ENCODE measurements at regions not wholly inside any gene's neighbourhood (a gene's known extent, or its start where the extent isn't known, plus 50 kb on each side); places are given as distances from the start of the nearest gene placed in this dataset.

DNA sequence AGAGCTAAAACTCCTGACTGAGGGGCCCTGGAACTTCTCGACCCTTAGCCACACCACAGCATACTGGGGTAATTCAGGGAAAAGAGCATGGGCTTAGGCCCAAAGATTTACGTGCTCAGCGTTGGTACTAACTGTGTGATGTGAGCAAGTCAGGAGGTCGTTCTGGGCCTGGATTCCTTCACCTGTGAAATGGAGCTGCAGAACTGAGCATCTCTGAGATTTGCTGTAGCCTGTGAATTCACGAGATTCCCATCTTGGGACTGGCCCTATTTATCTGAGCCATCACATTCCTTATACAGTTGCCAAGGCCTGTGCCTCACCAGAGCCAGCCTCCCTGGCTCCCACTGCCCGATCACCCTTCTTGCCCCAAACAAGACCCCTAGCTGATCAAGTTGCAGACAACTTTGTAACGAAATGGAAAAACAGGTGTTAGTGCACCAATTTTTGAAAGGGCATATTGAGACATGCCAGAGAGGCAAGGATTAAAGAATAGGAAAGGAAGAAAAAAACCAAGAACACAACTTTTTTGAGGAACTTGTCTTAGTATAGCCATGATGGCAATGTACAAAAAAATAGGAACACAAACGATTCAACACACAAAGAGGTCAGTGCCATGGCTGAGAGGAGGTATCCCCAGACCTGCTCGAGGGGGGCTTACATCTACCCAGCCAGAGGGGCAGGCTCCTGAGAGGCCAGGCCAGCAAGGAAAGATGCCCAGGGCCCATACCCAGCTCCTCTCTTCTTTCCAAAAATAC, 323.0 kb upstream of the JARID2 start:
- TF ChIP-seq, protein P1, sequence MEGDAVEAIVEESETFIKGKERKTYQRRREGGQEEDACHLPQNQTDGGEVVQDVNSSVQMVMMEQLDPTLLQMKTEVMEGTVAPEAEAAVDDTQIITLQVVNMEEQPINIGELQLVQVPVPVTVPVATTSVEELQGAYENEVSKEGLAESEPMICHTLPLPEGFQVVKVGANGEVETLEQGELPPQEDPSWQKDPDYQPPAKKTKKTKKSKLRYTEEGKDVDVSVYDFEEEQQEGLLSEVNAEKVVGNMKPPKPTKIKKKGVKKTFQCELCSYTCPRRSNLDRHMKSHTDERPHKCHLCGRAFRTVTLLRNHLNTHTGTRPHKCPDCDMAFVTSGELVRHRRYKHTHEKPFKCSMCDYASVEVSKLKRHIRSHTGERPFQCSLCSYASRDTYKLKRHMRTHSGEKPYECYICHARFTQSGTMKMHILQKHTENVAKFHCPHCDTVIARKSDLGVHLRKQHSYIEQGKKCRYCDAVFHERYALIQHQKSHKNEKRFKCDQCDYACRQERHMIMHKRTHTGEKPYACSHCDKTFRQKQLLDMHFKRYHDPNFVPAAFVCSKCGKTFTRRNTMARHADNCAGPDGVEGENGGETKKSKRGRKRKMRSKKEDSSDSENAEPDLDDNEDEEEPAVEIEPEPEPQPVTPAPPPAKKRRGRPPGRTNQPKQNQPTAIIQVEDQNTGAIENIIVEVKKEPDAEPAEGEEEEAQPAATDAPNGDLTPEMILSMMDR (conservative IDR thresholded peaks at IDR 0.05), result no peak
- no peak for TF ChIP-seq EZH2 (IDR thresholded peaks at IDR 0.05; ENCODE audit: low read depth)
- no peaks in the 10 kb centered on the region for H4K20me1 ChIP-seq (ENCODE audit: insufficient read depth)
- intact Hi-C loops (cut with micrococcal nuclease; ENCODE audit: unreplicated experiment), result no loop called here
- no TSS peak for BruUV-seq (replicated peaks)
- H3K4me2 ChIP-seq, result no peak overlapping the region
- no peak overlapping the region for H3K27ac ChIP-seq
- no peak overlapping the region for H3K4me3 ChIP-seq
- no peaks in the 10 kb centered on the region for H3F3A ChIP-seq (ENCODE audit: insufficient read depth, low read depth)
- DNase-seq, result no peak
- no peaks in the 10 kb centered on the region; the same call in 1 of the 2 replicates for H3K4me1 ChIP-seq (replicated peaks; ENCODE audit: insufficient read depth)
- H3K27me3 ChIP-seq (ENCODE audit: insufficient read depth, low read depth), result no peaks in the 10 kb centered on the region
- no peaks in the 10 kb centered on the region for H3K79me2 ChIP-seq (ENCODE audit: low read depth)
- POLR2A ChIA-PET (ENCODE audit: unreplicated experiment), result interaction anchor here (0.6 kb wide), 1 partner anchor 16 kb away, joined by 4 read pairs; no protein-coding TSS in a partner anchor
- no peaks in the 10 kb centered on the region for H3K9me3 ChIP-seq (ENCODE audit: insufficient read depth, low read depth)
- no peak overlapping the region for H2AFZ ChIP-seq
- no peaks in the 10 kb centered on the region for H3K9me2 ChIP-seq (ENCODE audit: insufficient read depth)
- CTCF ChIA-PET, result interaction anchor here (0.6 kb wide), 1 partner anchor 139 kb away, joined by 3 read pairs; no protein-coding TSS in a partner anchor
- H3K36me3 ChIP-seq (ENCODE audit: low read depth), result no peaks in the 10 kb centered on the region

DNA sequence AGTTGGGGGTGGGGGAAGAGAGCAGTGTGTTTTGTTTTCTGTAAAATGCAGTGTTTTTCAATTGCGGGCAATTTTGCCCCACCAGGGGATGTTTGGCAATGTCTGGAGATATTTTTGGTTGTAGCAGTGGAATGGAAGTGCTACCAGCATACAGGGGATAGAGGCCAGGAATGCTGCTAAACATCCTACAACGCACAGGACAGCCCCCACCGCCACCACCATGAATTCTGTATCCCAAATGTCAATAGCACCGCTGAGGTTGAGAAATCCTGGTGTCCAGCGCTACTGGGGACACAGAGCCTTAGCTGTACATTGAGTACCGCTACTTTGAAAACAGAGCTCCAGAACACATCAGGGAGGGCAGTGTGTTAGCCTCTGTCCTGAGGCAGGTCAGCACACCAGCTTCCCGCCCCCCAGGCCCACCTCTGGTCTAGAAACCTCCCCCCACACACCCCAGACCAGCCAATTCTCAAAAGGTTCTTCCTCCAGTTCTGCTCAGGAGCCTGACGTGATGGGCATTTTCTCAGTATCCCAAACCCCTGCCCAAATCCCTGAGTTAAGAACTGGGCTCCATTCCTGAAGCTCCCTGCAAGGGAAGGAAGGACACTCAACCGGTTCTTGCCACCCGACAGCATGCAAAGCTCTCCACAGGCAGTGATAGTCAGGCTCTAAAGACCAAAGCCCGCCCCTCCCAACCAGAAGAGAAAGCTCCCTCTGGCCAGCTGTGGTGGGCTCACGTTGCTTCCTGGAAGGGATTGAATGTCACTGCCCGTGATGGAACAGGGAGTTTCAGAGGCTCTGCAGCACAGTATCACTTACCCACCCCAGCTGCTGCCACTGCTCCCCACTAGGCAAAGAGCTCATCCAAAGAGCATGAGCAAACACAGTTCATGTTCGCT, 321.5 kb upstream of the JARID2 start:
- Histone ChIP-seq H3K4me1 (replicated peaks; ENCODE audit: insufficient read depth) (peaks cover under 1% of the 10 kb centered on the region), H3K4me3 (no peak overlapping the region), H3K9me3 (ENCODE audit: insufficient read depth, low read depth) (no peaks in the 10 kb centered on the region), H3F3A (ENCODE audit: insufficient read depth, low read depth) (no peaks in the 10 kb centered on the region), H3K4me2 (no peak overlapping the region), H3K36me3 (ENCODE audit: low read depth) (no peaks in the 10 kb centered on the region), H3K27ac (no peak overlapping the region), H3K79me2 (ENCODE audit: low read depth) (no peaks in the 10 kb centered on the region), H3K27me3 (ENCODE audit: insufficient read depth, low read depth) (no peaks in the 10 kb centered on the region), H4K20me1 (ENCODE audit: insufficient read depth) (no peaks in the 10 kb centered on the region), H3K9me2 (ENCODE audit: insufficient read depth) (no peaks in the 10 kb centered on the region), H2AFZ (no peak overlapping the region)
- POLR2A ChIA-PET (ENCODE audit: unreplicated experiment), result no interaction called here
- no TSS peak for BruUV-seq (replicated peaks)
- intact Hi-C loops (cut with micrococcal nuclease; ENCODE audit: unreplicated experiment), result no loop called here
- CTCF ChIA-PET, result interaction anchor here (0.7 kb wide), 1 partner anchor 168 kb away, joined by 3 read pairs; no protein-coding TSS in a partner anchor
- DNase-seq, result no peak
- TF ChIP-seq, protein P1 (conservative IDR thresholded peaks at IDR 0.05), result no peak
- TF ChIP-seq EZH2 (IDR thresholded peaks at IDR 0.05; ENCODE audit: low read depth), result no peak

DNA sequence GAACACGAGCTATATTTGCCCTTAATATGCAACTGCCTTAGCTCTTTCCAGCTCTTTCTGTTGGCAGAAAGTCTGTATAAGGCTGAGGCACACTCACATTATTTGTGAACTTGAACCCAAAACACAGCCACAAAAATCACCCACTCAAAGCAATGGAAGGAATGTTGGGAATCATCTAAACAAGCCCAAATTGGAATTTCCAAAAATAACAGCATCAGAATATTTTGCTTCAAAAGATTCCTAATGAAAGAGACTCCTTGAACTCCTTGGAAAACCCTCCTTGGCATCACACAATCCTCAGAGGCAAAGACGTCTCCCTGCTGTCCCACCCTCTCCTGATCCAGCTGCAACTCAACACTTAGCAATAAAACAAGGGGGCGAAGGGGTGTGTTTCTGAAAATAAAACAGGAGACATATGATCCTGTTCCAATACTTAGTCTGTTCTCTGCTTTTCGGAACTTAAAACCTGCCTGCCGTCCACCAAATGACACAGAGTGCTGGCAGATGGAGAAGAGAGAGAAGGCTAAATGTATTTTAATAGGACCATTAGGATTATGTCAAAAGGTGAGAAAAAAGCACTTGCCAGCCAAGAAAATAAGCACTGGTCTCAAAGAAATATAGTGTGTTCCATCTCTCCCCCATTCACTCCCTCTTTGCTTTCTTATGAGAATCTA, 320.7 kb upstream of the JARID2 start:
- POLR2A ChIA-PET (ENCODE audit: unreplicated experiment), result no interaction called here
- H4K20me1 ChIP-seq (ENCODE audit: insufficient read depth), result no peaks in the 10 kb centered on the region
- no peak overlapping the region for H2AFZ ChIP-seq
- intact Hi-C loops (cut with micrococcal nuclease; ENCODE audit: unreplicated experiment), result no loop called here
- no peak overlapping the region for H3K27ac ChIP-seq
- H3K9me2 ChIP-seq (ENCODE audit: insufficient read depth), result no peaks in the 10 kb centered on the region
- H3K4me1 ChIP-seq (replicated peaks; ENCODE audit: insufficient read depth), result peaks cover 8% of the 10 kb centered on the region
- DNase-seq, result no peak
- H3K4me2 ChIP-seq, result no peak overlapping the region
- no peaks in the 10 kb centered on the region for H3F3A ChIP-seq (ENCODE audit: insufficient read depth, low read depth)
- H3K36me3 ChIP-seq (ENCODE audit: low read depth), result no peaks in the 10 kb centered on the region
- BruUV-seq (replicated peaks), result no TSS peak
- H3K27me3 ChIP-seq (ENCODE audit: insufficient read depth, low read depth), result no peaks in the 10 kb centered on the region
- CTCF ChIA-PET, result interaction anchor here (0.7 kb wide), 1 partner anchor 169 kb away, joined by 3 read pairs; no protein-coding TSS in a partner anchor
- TF ChIP-seq, protein P1 (conservative IDR thresholded peaks at IDR 0.05), result no peak
- no peak for TF ChIP-seq EZH2 (IDR thresholded peaks at IDR 0.05; ENCODE audit: low read depth)
- H3K4me3 ChIP-seq, result no peak overlapping the region
- no peaks in the 10 kb centered on the region for H3K79me2 ChIP-seq (ENCODE audit: low read depth)
- no peaks in the 10 kb centered on the region for H3K9me3 ChIP-seq (ENCODE audit: insufficient read depth, low read depth)
